K562 (cell line): ENCODE measurements at regions not wholly inside any gene's neighbourhood (a gene's known extent, or its start where the extent isn't known, plus 50 kb on each side); places are given as distances from the start of the nearest gene placed in this dataset.

ENCODE experiments used
- ATF4 ChIP-seq: fragments of 450-650 bp; formaldehyde crosslinking; IDR thresholded peaks from 2 replicates; pipeline ENCODE4 v1.4.0; 2022; ENCODE audit warnings: mild to moderate bottlenecking, moderate library complexity
- CLOCK ChIP-seq: fragments of 250-450 bp; sonication (Bioruptor Pico); IDR thresholded peaks from 2 replicates; pipeline ENCODE4 v1.4.0; 2020; ENCODE audit warnings: mild to moderate bottlenecking, moderate library complexity, borderline replicate concordance
- FOSL1 ChIP-seq: fragments of 200-800 bp; sonication (Bioruptor generic); conservative IDR thresholded peaks from 2 replicates; pipeline ENCODE4 v1.6.1; 2016; ENCODE audit warnings: missing genetic modification characterization, missing compliant biosample characterization
- NFXL1 ChIP-seq: fragments of 450-650 bp; formaldehyde crosslinking; IDR thresholded peaks from 2 replicates; pipeline ENCODE4 v1.4.0; 2021; ENCODE audit warnings: mild to moderate bottlenecking
- TBL1XR1 ChIP-seq, 2 experiments: IDR thresholded peaks; 2 replicates each; pipeline ENCODE4 v1.6.1; 2012; ENCODE audit warnings: improper control_type of control experiment in 2 of 2, low read length in 2 of 2, mild to moderate bottlenecking in 1 of 2
- ZBTB33 ChIP-seq: sonication (generic); formaldehyde crosslinking; IDR thresholded peaks from 2 replicates; pipeline ENCODE4 v1.8.1; 2023; ENCODE audit warnings: mild to moderate bottlenecking, missing genetic modification reagents
- ZNF24 ChIP-seq: fragments of 450-650 bp; IDR thresholded peaks from 2 replicates; pipeline ENCODE4 v1.6.1; 2016
- ZNF280A ChIP-seq: fragments of 450-650 bp; IDR thresholded peaks from 2 replicates; pipeline ENCODE4 v1.6.1; 2018; ENCODE audit warnings: mild to moderate bottlenecking, low read depth; ENCODE audit not compliant: partially characterized antibody
- TF ChIP-seq, protein P1 (sequence below): fragments of 250-450 bp; sonication (Bioruptor Pico); IDR thresholded peaks from 2 replicates; pipeline ENCODE4 v1.8.0; 2022; ENCODE audit warnings: moderate library complexity, mild to moderate bottlenecking, inconsistent platforms

DNA sequence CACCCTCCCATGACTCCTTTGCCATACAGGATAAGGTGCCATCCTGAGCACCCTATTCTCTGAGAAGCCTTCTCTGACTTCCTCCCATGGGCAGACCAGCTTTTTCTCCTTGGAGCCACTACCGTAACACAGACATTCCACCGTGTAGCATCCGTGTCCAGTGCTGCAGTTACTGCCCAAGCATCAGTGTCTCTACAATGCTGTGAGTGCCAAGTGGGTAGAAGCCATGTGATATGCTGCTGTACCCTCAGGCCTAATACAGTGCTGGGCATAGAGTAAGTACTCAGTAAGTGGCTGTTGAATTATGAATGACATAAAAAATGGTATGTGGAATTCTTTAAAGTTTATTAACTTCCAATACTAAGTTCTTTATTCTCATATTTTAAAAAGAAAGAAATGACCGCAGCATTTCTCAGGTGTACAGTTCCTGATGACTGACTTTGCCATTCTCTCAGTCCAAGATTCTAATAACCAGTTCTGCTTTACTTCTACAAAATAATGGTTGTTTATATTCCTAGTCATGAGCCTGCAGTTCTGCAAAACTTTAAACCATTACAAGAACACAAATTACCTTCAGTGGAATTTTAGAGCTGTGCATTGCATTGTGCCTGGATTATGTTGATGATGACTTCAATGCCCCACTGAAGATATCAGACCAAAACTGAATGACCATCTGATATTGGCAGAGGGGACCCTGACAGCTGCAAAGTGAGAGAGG, 118.7 kb downstream of the RPAP3 start (continued):
- TF ChIP-seq, protein P1, sequence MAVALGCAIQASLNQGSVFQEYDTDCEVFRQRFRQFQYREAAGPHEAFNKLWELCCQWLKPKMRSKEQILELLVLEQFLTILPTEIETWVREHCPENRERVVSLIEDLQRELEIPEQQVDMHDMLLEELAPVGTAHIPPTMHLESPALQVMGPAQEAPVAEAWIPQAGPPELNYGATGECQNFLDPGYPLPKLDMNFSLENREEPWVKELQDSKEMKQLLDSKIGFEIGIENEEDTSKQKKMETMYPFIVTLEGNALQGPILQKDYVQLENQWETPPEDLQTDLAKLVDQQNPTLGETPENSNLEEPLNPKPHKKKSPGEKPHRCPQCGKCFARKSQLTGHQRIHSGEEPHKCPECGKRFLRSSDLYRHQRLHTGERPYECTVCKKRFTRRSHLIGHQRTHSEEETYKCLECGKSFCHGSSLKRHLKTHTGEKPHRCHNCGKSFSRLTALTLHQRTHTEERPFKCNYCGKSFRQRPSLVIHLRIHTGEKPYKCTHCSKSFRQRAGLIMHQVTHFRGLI (CRISPR knock-in tag): no peak
- no peak for TF ChIP-seq FOSL1 (tag)
- TF ChIP-seq ZNF280A: no peak
- no peak for TF ChIP-seq ZBTB33 (CRISPR knock-in tag)
- TF ChIP-seq TBL1XR1 (IDR thresholded peaks at IDR 0.05; ENCODE audit: low read length in 2 of 2): no peak
- TF ChIP-seq ATF4 (CRISPR knock-in tag): no peak
- TF ChIP-seq ZNF24: no peak
- no peak for TF ChIP-seq NFXL1 (CRISPR knock-in tag)
- TF ChIP-seq CLOCK (CRISPR knock-in tag): no peak
